ENCODE measurements at regions not wholly inside any gene's neighbourhood (a gene's known extent, or its start where the extent isn't known, plus 50 kb on each side); places are given as distances from the start of the nearest gene placed in this dataset.

DNA sequence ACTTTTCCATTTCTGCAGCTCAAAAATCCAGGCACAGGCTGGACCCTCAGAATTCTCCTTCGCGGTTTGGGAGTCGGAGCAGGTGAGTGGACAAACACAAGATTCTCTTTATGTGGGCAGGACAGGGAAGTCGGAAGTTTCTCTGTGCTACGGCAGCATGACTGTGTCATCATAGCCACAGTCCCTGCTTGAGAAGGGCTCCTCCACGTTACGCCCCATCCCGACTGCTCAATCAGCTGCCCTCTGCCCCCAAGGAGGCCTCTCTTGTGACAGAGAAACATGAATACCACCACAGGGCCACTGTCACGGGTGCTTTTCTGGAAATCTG lies 89.0 kb upstream of the SHISAL1 start:
- peaks cover 0 to 2% of the 10 kb centered on the region in 2 donors for H3K27me3 ChIP-seq (ENCODE audit: control insufficient read depth in 2 of 2, insufficient read depth in 2 of 2, low read length in 2 of 2)
- no peaks in the 10 kb centered on the region for H3K9me3 ChIP-seq (ENCODE audit: control insufficient read depth in 2 of 2, low read length in 2 of 2)
- H3K4me3 ChIP-seq (ENCODE audit: low read length in 2 of 2) = no peak overlapping the region
- no peaks in the 10 kb centered on the region for H3K36me3 ChIP-seq (ENCODE audit: control insufficient read depth in 2 of 2, insufficient read depth in 2 of 2, low read length in 2 of 2)
- no peaks in the 10 kb centered on the region for H3K4me1 ChIP-seq (ENCODE audit: control insufficient read depth in 2 of 2, insufficient read depth in 2 of 2, low read length in 2 of 2)
- no peak overlapping the region for H3K27ac ChIP-seq (ENCODE audit: low read depth in 2 of 2, low read length in 2 of 2)
- no peak overlapping the region for H3K9ac ChIP-seq (ENCODE audit: low read depth in 1 of 2, low read length in 2 of 2)

DNA sequence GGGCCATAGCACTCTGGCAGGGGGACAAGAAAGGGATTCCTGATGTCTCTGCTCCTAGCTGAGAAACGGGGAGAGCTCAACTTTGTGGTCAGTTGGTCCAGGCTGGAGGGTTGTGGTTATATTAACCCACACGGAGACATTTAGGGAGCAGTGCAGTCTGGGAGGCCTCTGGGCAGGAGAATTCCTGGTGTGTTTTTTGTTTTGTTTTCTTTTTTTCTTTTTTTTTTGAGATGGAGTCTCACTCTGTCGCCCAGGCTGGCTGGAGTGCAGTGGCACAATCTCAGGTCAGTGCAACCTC lies 88.0 kb upstream of the SHISAL1 start:
- H3K9ac ChIP-seq (ENCODE audit: low read depth in 1 of 2, low read length in 2 of 2) = no peak overlapping the region

DNA sequence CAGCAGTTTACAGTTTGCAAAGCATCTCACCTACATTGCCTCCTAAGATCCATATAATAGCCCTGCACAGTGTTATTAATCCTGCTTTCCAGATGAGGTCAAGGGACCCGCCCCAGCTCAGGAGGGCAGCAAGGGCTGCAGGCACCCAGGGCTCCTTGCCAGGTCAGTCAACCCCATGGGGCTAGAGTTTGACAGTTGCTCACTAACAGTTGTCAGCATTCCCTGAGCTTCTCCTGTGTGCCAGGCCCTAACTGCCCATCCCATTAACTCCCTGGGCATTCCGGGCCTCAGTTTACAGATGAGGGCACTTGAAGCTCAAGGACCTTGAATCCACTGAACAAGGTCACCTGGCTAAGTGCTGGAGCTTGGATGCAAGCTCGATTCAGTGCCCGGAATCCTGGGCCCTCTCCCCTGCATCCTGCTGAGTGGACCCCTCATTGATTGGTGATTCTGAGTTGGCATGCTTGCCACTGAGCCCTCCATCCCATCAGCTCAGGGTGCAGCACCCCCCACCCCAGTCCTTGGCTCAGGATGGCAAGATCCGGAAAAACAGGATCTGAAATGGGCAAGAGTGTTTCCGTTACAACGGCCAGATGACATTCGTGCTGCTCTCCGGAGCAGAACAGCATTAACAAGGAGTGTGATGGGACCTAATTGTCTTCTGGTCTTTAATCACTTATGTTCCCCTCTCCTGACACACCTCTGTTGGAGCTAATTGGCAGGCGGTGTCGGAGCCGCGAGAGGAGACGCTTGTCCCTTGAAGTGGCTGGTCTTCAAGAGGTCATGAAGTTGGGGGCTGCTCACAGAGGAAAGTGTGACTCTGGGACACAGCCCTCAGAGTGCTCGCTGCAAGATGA lies 87.4 kb upstream of the SHISAL1 start:
- no peak overlapping the region for H3K4me3 ChIP-seq (ENCODE audit: low read length in 2 of 2)
- no peaks in the 10 kb centered on the region for H3K36me3 ChIP-seq (ENCODE audit: control insufficient read depth in 2 of 2, insufficient read depth in 2 of 2, low read length in 2 of 2)
- H3K4me1 ChIP-seq (ENCODE audit: control insufficient read depth in 2 of 2, insufficient read depth in 2 of 2, low read length in 2 of 2) = no peaks in the 10 kb centered on the region
- H3K27ac ChIP-seq (ENCODE audit: low read depth in 2 of 2, low read length in 2 of 2) = no peak overlapping the region
- H3K9me3 ChIP-seq (ENCODE audit: control insufficient read depth in 2 of 2, low read length in 2 of 2) = no peaks in the 10 kb centered on the region
- peaks cover 0 to 2% of the 10 kb centered on the region in 2 donors for H3K27me3 ChIP-seq (ENCODE audit: control insufficient read depth in 2 of 2, insufficient read depth in 2 of 2, low read length in 2 of 2)
- no peak overlapping the region for H3K9ac ChIP-seq (ENCODE audit: low read depth in 1 of 2, low read length in 2 of 2)

More for the DNA sequence above, 88.0 kb upstream of the SHISAL1 start:
- H3K4me1 ChIP-seq (ENCODE audit: control insufficient read depth in 2 of 2, insufficient read depth in 2 of 2, low read length in 2 of 2) = no peaks in the 10 kb centered on the region
- H3K27me3 ChIP-seq (ENCODE audit: control insufficient read depth in 2 of 2, insufficient read depth in 2 of 2, low read length in 2 of 2) = peaks cover 0 to 2% of the 10 kb centered on the region in 2 donors
- no peak overlapping the region for H3K27ac ChIP-seq (ENCODE audit: low read depth in 2 of 2, low read length in 2 of 2)
- H3K36me3 ChIP-seq (ENCODE audit: control insufficient read depth in 2 of 2, insufficient read depth in 2 of 2, low read length in 2 of 2) = no peaks in the 10 kb centered on the region
- H3K9me3 ChIP-seq (ENCODE audit: control insufficient read depth in 2 of 2, low read length in 2 of 2) = no peaks in the 10 kb centered on the region
- H3K4me3 ChIP-seq (ENCODE audit: low read length in 2 of 2) = no peak overlapping the region

DNA sequence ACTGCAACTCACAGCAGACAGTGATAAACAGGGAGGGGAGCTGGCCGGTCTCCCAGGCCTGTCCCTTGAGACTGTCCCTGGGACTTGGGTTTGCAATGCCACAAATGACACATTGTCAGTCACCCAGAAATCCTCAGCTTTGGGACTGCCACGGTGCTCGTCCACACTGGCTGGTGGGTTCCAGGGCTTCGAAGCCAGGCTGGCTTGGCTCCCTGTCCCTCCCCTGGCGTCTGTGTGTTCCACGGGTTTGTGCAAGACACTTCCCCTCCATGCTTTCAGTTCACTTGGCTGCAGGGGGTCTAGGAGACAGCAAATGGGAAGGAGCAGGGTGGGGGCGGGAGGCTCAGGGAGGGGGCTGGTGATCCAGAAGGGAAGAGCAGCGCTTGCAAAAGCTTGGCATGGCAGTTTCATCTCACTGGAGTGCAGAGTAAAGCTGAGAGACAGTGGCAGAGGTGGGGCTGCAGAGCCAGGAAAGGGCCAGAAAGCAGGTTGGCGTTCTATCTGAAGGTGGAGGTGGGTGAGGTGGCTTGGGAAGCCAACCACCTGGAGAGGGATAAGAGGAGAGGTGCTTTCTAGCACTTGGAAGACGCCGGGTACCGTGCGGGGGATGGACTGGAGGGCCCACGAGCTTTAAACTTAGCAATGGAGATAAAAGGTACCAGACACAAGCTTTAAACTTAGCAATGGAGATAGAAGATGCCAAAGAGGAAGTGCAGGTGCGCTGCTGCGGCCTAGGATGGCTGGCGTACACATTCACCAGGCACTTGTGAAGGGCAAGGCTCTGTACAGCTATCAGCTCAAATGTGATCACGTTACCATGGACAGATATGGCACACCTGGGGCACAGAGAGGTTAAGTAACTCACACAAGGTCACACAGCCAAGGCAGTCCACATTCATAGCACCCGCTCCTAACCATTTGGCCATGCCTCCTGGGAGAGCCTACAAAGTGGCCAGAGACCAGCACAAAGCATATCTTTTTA lies 86.4 kb upstream of the SHISAL1 start:
- no peak overlapping the region for H3K27ac ChIP-seq (ENCODE audit: low read depth in 2 of 2, low read length in 2 of 2)
- H3K9ac ChIP-seq (ENCODE audit: low read depth in 1 of 2, low read length in 2 of 2) = no peak overlapping the region
- H3K36me3 ChIP-seq (ENCODE audit: control insufficient read depth in 2 of 2, insufficient read depth in 2 of 2, low read length in 2 of 2) = no peaks in the 10 kb centered on the region
- peaks cover 0 to 2% of the 10 kb centered on the region in 2 donors for H3K27me3 ChIP-seq (ENCODE audit: control insufficient read depth in 2 of 2, insufficient read depth in 2 of 2, low read length in 2 of 2)
- no peaks in the 10 kb centered on the region for H3K4me1 ChIP-seq (ENCODE audit: control insufficient read depth in 2 of 2, insufficient read depth in 2 of 2, low read length in 2 of 2)
- H3K9me3 ChIP-seq (ENCODE audit: control insufficient read depth in 2 of 2, low read length in 2 of 2) = no peaks in the 10 kb centered on the region
- no peak overlapping the region for H3K4me3 ChIP-seq (ENCODE audit: low read length in 2 of 2)

DNA sequence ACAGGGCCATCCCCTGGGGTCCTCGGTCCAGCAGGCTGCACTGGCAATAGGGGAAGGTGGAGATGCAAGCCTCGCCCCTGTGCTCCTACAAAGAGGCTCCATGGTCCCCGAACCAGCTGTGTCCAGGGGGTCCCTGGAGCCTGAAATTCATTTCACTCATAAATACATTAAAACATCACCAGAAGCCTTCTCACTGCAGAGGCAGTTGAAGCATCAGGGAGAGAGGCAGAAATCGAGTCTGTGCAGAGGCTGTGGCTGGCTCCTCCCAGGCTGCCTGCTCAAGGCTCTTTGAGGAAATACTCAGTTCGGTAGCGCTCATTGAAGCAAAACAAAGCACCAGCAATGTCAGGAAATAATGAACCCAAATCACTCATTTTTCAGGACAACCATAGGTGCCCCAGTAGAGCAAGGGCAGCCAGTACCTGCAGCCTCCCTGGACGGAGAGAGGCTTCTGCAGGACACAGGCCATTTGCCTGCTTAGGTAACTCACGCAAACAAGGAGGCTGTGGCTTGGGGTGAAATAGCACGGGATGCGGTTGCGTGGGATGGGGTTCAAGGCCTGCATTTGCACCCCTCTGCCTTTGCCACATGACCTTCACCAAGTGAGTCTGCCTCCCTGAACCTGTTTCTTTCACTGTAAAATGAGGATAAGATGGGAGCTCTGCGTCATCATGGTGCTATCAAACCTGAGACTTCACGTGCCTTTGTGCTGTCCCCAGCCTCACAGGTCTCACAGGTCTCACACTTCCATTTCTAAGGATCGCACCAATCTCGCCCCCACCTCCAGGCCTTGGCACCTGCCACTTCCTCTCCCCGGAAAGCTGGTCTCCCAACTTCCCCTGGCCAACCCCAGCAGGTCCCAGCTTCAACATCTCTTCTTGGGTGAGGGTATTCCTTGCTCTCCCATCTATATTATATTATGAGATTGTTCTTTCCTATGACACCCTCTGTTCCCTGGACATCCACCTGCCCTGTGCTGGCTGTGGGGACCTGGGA lies 84.3 kb upstream of the SHISAL1 start:
- no peaks in the 10 kb centered on the region for H3K4me1 ChIP-seq (ENCODE audit: control insufficient read depth in 2 of 2, insufficient read depth in 2 of 2, low read length in 2 of 2)
- no peak overlapping the region for H3K27ac ChIP-seq (ENCODE audit: low read depth in 2 of 2, low read length in 2 of 2)
- no peak overlapping the region for H3K9ac ChIP-seq (ENCODE audit: low read depth in 1 of 2, low read length in 2 of 2)
- peaks cover 0 to 2% of the 10 kb centered on the region in 2 donors for H3K27me3 ChIP-seq (ENCODE audit: control insufficient read depth in 2 of 2, insufficient read depth in 2 of 2, low read length in 2 of 2)
- no peaks in the 10 kb centered on the region for H3K9me3 ChIP-seq (ENCODE audit: control insufficient read depth in 2 of 2, low read length in 2 of 2)
- H3K36me3 ChIP-seq (ENCODE audit: control insufficient read depth in 2 of 2, insufficient read depth in 2 of 2, low read length in 2 of 2) = no peaks in the 10 kb centered on the region
- H3K4me3 ChIP-seq (ENCODE audit: low read length in 2 of 2) = no peak overlapping the region

DNA sequence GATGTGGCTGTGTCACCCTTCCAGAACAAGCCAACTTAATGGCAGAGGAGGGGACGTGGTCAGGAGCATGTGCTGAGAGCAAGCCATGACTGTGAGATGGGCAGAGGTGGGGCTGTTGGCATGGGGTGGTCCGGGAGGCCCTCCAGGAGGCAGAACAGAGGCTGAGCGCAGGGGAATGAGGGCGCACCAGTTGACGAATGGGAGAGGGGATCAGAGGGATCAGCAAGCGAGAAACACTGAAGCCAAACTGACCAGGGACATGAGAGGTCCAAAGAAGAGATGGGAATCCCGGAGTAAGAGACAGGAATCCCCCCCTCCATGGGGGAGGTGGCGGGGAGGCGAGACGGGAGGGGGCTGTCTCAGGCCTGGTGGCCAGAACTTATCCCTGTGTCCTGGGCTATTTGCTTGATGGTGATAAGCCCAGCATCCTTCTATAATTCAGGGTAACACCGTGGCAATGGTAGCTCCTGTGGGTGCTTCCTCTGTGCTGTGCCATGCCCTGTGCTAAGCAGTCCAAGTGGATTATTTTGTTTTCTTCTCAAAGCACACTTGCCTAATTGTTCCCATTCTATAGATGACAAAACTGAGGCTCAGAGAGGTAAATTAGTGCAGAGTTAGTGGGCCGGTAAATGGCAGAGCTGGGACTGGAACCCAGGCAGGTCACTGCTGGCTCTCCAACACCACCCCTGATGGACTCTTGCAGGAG lies 83.4 kb upstream of the SHISAL1 start:
- no peaks in the 10 kb centered on the region for H3K27me3 ChIP-seq (ENCODE audit: control insufficient read depth in 2 of 2, insufficient read depth in 2 of 2, low read length in 2 of 2)

DNA sequence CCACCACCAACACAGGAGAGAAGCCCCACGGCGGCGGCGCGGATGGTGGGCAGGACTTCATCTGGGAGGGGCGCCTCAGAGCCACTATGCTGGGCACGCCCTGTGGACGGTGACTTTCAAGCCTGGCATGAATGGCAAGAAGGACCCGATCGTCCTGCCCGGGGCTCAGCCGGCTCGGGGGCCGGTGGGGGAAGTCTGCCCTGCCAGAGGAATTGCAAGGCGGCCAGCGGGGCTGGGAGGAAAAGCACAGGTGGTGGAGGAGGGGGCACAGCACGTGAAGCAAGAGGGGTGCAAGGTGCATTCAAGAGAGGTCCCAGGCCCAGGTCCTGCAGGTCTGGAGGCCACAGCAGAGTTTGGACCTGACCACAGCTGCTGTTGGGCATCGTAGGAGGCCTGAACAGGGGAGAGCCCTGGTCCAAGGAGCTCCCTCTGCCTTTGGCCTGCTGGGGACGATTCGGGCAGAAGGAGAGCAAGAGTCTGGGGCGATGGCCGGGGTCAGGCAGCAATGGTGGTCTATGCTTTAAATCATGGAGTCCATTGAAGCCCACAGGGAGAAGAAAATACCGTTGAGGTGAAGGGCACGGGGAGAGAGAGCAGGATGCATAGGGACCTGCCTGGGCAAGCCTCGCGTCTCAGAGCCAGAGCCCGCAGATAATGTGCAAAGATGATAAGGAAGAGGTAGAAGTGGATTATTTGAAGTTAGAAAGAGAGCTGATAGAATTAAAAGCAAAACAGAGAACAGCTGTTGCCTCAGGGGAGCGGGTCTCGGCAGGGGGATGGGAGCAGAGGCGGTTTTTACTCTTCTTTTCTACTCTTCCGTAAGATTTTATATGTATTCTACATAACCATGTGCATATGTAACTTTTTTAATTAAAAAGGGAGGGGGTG lies 82.6 kb upstream of the SHISAL1 start:
- no peaks in the 10 kb centered on the region for H3K4me1 ChIP-seq (ENCODE audit: control insufficient read depth in 2 of 2, insufficient read depth in 2 of 2, low read length in 2 of 2)
- H3K9ac ChIP-seq (ENCODE audit: low read depth in 1 of 2, low read length in 2 of 2) = no peak overlapping the region
- no peaks in the 10 kb centered on the region for H3K36me3 ChIP-seq (ENCODE audit: control insufficient read depth in 2 of 2, insufficient read depth in 2 of 2, low read length in 2 of 2)
- H3K27ac ChIP-seq (ENCODE audit: low read depth in 2 of 2, low read length in 2 of 2) = no peak overlapping the region
- no peak overlapping the region for H3K4me3 ChIP-seq (ENCODE audit: low read length in 2 of 2)
- H3K27me3 ChIP-seq (ENCODE audit: control insufficient read depth in 2 of 2, insufficient read depth in 2 of 2, low read length in 2 of 2) = no peaks in the 10 kb centered on the region
- no peaks in the 10 kb centered on the region for H3K9me3 ChIP-seq (ENCODE audit: control insufficient read depth in 2 of 2, low read length in 2 of 2)

More for the DNA sequence above, 83.4 kb upstream of the SHISAL1 start:
- no peak overlapping the region for H3K4me3 ChIP-seq (ENCODE audit: low read length in 2 of 2)
- H3K36me3 ChIP-seq (ENCODE audit: control insufficient read depth in 2 of 2, insufficient read depth in 2 of 2, low read length in 2 of 2) = no peaks in the 10 kb centered on the region
- H3K9me3 ChIP-seq (ENCODE audit: control insufficient read depth in 2 of 2, low read length in 2 of 2) = no peaks in the 10 kb centered on the region
- H3K9ac ChIP-seq (ENCODE audit: low read depth in 1 of 2, low read length in 2 of 2) = no peak overlapping the region
- H3K4me1 ChIP-seq (ENCODE audit: control insufficient read depth in 2 of 2, insufficient read depth in 2 of 2, low read length in 2 of 2) = no peaks in the 10 kb centered on the region
- H3K27ac ChIP-seq (ENCODE audit: low read depth in 2 of 2, low read length in 2 of 2) = no peak overlapping the region

DNA sequence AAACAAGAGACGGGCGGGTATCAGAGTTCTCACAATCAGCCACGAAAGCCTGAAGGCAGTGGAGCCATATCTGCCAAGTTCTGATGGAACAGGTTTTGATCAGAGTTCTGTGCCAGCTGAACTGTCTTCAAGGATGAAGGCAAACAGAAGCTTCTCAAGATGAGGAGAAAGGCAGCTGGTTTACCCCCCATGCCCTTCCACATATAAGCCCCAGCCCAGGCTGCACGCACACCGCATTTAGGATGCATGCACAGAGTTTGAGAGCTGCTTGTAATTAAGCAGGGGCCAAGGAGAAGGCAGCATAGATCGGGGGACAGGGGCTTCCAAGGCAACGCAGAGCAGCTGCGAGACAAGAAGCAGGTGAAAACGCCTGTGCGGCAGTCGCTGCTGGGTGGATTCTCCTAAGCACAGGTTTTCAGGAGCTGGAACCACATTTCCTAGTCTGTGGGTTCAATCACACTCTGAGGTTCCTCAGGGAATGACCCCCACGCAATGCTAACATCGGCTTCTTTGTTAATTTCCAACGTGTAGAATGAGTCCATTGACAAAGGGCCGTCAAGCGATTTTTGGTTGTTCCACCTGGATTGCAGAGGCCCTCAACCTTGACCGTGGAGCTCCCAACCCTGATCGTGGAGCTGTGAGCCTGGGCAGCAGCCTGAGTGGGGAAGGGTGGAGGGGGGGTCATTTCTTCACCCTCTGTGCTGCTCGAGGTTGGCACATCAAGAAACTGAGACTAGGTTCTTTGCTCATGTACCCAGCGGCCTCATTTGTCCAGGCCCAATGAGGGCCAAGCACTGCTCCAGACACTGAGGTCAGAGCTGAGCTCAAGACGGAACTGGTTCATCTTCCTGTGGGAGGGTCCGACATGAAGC lies 81.7 kb upstream of the SHISAL1 start:
- Histone ChIP-seq H3K36me3 (ENCODE audit: control insufficient read depth in 2 of 2, insufficient read depth in 2 of 2, low read length in 2 of 2) (no peaks in the 10 kb centered on the region), H3K9ac (ENCODE audit: low read depth in 1 of 2, low read length in 2 of 2) (no peak overlapping the region), H3K9me3 (ENCODE audit: control insufficient read depth in 2 of 2, low read length in 2 of 2) (no peaks in the 10 kb centered on the region), H3K27me3 (ENCODE audit: control insufficient read depth in 2 of 2, insufficient read depth in 2 of 2, low read length in 2 of 2) (no peaks in the 10 kb centered on the region), H3K27ac (ENCODE audit: low read depth in 2 of 2, low read length in 2 of 2) (no peak overlapping the region), H3K4me1 (ENCODE audit: control insufficient read depth in 2 of 2, insufficient read depth in 2 of 2, low read length in 2 of 2) (no peaks in the 10 kb centered on the region), H3K4me3 (ENCODE audit: low read length in 2 of 2) (no peak overlapping the region)
